Thyroid gland (tissue), 4 donors: ENCODE measurements at regions not wholly inside any gene's neighbourhood (a gene's known extent, or its start where the extent isn't known, plus 50 kb on each side); places are given as distances from the start of the nearest gene placed in this dataset.

Experiments
- POLR2A ChIP-seq, 2 donors: fragments of 450-650 bp; IDR thresholded peaks; one replicate each; pipeline ENCODE4 v1.6.1; 2017; ENCODE audit warnings: antibody characterized with exemption in 2 of 2, mild to moderate bottlenecking in 2 of 2, moderate library complexity in 1 of 2
- TF ChIP-seq, protein P1 (sequence below), 6 experiments: fragments of 200-600 bp in 3 of 6; fragments of 450-650 bp in 3 of 6; sonication (generic) in 3 of 6; IDR thresholded peaks; one replicate each; pipeline ENCODE4 v1.5.1; 2016 to 2019; ENCODE audit warnings: antibody characterized with exemption in 6 of 6, mild to moderate bottlenecking in 2 of 6, inconsistent platforms in 1 of 6, moderate library complexity in 1 of 6

DNA sequence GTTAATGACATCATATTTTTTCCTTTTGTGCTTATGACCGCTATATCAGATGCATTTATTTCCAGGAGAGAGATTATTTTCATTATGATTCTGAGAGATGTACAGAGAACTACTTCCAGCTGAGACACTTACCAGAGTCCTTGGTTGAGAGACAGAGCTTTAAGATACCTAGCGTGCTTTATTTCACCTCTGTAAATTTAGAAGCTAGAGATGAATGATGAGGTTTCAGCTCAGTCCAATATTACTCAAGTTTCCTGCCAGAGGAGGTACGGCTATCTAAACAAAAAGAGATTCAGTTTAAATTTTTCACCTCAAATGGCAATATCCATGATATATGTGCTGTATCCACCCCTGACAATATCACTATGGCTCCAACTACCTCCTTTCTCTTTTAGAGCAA is 182.6 kb upstream of the FAM3C start:
- TF ChIP-seq, protein P1, sequence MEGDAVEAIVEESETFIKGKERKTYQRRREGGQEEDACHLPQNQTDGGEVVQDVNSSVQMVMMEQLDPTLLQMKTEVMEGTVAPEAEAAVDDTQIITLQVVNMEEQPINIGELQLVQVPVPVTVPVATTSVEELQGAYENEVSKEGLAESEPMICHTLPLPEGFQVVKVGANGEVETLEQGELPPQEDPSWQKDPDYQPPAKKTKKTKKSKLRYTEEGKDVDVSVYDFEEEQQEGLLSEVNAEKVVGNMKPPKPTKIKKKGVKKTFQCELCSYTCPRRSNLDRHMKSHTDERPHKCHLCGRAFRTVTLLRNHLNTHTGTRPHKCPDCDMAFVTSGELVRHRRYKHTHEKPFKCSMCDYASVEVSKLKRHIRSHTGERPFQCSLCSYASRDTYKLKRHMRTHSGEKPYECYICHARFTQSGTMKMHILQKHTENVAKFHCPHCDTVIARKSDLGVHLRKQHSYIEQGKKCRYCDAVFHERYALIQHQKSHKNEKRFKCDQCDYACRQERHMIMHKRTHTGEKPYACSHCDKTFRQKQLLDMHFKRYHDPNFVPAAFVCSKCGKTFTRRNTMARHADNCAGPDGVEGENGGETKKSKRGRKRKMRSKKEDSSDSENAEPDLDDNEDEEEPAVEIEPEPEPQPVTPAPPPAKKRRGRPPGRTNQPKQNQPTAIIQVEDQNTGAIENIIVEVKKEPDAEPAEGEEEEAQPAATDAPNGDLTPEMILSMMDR (IDR thresholded peaks at IDR 0.05): no peak
- no peak for TF ChIP-seq POLR2A (IDR thresholded peaks at IDR 0.05)
